Panc1 (cell line): ENCODE measurements at regions not wholly inside any gene's neighbourhood (a gene's known extent, or its start where the extent isn't known, plus 50 kb on each side); places are given as distances from the start of the nearest gene placed in this dataset.

Experiments
- ATAC-seq: fragments of 200-7000 bp; cut with Tn5 transposase; 2 replicates; pipeline ENCODE4 v1.9.1; 2020; ENCODE audit warnings: mild to moderate bottlenecking, moderate library complexity
- BruUV-seq: library from RNA; stranded (reverse); fragments of 400-500 nt; replicated peaks from 2 replicates; lab custom pipeline; 2021; lab: Mats Ljungman, UMichigan
- CTCF ChIA-PET: fragments of 300-600 bp; sonication (Branson Sonifier 250); formaldehyde crosslinking; loops from one replicate; lab custom pipeline; 2022; ENCODE audit warnings: antibody characterized with exemption; lab: Charles Lee
- POLR2A ChIA-PET: fragments of 300-600 bp; sonication (Branson Sonifier 250); formaldehyde crosslinking; loops from one replicate; lab custom pipeline; 2022; ENCODE audit warnings: antibody characterized with exemption; lab: Charles Lee
- DNase-seq: peaks from one replicate; pipeline ENCODE4 v3.0.0-alpha.2; 2010; ENCODE audit warnings: low read depth, low spot score
- H3K27ac ChIP-seq: 2 replicates; pipeline ENCODE4 v1.5.1; 2011; ENCODE audit warnings: mild to moderate bottlenecking, low read length, inconsistent platforms
- H3K27me3 ChIP-seq: fragments of 200-500 bp; sonication (Bioruptor generic); 2 replicates; pipeline ENCODE4 v1.6.0; 2014; ENCODE audit warnings: low read length, inconsistent platforms; ENCODE audit not compliant: control insufficient read depth, insufficient read depth
- H3K36me3 ChIP-seq: fragments of 200-500 bp; sonication (Bioruptor generic); 2 replicates; pipeline ENCODE4 v1.5.1; 2014; ENCODE audit warnings: inconsistent platforms, mild to moderate bottlenecking, low read length, moderate library complexity; ENCODE audit not compliant: control insufficient read depth, insufficient read depth
- H3K4me1 ChIP-seq: 2 replicates; pipeline ENCODE4 v1.5.1; 2011; ENCODE audit warnings: inconsistent platforms, mild to moderate bottlenecking, low read length, moderate library complexity; ENCODE audit not compliant: control insufficient read depth, insufficient read depth
- H3K4me3 ChIP-seq, 2 experiments: 2 replicates each; pipeline ENCODE4 v1.5.1; 2011 to 2012; ENCODE audit warnings: low read depth in 2 of 2, low read length in 2 of 2, mild to moderate bottlenecking in 2 of 2, inconsistent platforms in 1 of 2, moderate library complexity in 1 of 2
- H3K9me3 ChIP-seq: fragments of 200-500 bp; sonication (Bioruptor generic); 2 replicates; pipeline ENCODE4 v1.5.1; 2014; ENCODE audit warnings: low read depth, mild to moderate bottlenecking, inconsistent platforms, low read length, moderate library complexity; ENCODE audit not compliant: control insufficient read depth, insufficient read depth
- POLR2AphosphoS5 ChIP-seq: IDR thresholded peaks from 2 replicates; pipeline ENCODE4 v1.6.1; 2012; ENCODE audit warnings: mild to moderate bottlenecking, low read depth, low read length, moderate library complexity
- REST ChIP-seq, 2 experiments: IDR thresholded peaks; 2 replicates each; pipeline ENCODE4 v1.6.1; 2011 to 2012; ENCODE audit warnings: low read depth in 2 of 2, control low read depth in 1 of 2, low read length in 1 of 2, mild to moderate bottlenecking in 1 of 2, moderate library complexity in 1 of 2; ENCODE audit not compliant: insufficient read depth in 1 of 2
- SIN3A ChIP-seq: IDR thresholded peaks from 2 replicates; pipeline ENCODE4 v1.6.1; 2012; ENCODE audit warnings: low read depth, mild to moderate bottlenecking, low read length, moderate library complexity, borderline replicate concordance; ENCODE audit not compliant: insufficient read depth
- TCF7L2 ChIP-seq: IDR thresholded peaks from 2 replicates; pipeline ENCODE4 v1.6.1; 2011; ENCODE audit warnings: mild to moderate bottlenecking, low read depth, low read length, inconsistent platforms
- in situ Hi-C: cut with HindIII; loops from 2 replicates; pipeline ENCODE4 v1.10.0; 2016; ENCODE audit warnings: low sequenced_read_pairs, low pct_unique_long_range_greater_than_20kb
- intact Hi-C: fragments of 100-400 bp; cut with micrococcal nuclease; formaldehyde crosslinking; loops from one replicate; pipeline ENCODE4 v1.10.0; 2022; ENCODE audit not compliant: unreplicated experiment
- TF ChIP-seq, protein P1 (sequence below): fragments of 450-650 bp; IDR thresholded peaks from 2 replicates; pipeline ENCODE4 v1.5.1; 2017; ENCODE audit warnings: mild to moderate bottlenecking

DNA sequence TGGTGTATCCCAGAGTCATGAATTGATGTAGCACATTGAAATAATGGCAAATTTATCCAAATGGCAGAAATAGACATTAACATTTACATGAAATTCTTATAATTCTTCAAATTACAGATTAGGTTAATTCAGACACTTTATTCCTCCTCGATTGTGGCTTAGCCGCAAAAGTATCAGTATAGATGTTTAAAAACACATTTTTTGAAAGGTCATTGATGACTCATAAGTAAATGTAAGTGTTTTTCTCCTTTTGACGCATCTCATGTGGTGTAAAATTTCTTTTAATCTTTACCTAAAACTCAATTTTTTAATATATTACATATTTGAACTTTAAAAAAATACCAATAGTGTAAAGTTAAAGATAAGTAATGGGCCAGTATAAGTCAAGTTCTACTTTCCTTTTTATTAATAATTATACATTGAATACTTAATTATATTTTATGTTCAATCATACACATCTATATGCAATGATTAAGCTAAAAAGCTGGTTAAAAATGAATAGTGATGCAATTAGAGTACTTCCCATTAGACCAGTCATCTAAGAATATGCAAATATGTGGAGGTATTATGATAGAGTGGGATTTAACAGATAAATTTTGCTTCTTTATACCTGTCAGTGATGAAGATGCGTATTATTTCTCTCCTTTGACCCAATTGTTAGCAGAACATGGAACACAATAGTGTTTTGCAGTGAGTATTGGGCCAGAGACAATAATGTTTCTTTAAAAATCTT lies 678.1 kb upstream of the DPPA4 start:
- intact Hi-C loops = no loop called here
- H3K4me3 ChIP-seq = no peak overlapping the region
- POLR2A ChIA-PET = no interaction called here
- H3K27me3 ChIP-seq = no peaks in the 10 kb centered on the region
- no peak overlapping the region for H3K27ac ChIP-seq
- no peak for TF ChIP-seq SIN3A
- TF ChIP-seq, protein P1, sequence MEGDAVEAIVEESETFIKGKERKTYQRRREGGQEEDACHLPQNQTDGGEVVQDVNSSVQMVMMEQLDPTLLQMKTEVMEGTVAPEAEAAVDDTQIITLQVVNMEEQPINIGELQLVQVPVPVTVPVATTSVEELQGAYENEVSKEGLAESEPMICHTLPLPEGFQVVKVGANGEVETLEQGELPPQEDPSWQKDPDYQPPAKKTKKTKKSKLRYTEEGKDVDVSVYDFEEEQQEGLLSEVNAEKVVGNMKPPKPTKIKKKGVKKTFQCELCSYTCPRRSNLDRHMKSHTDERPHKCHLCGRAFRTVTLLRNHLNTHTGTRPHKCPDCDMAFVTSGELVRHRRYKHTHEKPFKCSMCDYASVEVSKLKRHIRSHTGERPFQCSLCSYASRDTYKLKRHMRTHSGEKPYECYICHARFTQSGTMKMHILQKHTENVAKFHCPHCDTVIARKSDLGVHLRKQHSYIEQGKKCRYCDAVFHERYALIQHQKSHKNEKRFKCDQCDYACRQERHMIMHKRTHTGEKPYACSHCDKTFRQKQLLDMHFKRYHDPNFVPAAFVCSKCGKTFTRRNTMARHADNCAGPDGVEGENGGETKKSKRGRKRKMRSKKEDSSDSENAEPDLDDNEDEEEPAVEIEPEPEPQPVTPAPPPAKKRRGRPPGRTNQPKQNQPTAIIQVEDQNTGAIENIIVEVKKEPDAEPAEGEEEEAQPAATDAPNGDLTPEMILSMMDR = no peak
- no peak for TF ChIP-seq POLR2AphosphoS5
- TF ChIP-seq TCF7L2 = no peak
- no peak for TF ChIP-seq REST (IDR thresholded peaks at IDR 0.05; ENCODE audit: insufficient read depth in 1 of 2, low read depth in 2 of 2, low read length in 1 of 2)
- no peak for ATAC-seq
- no peak for DNase-seq
- no peaks in the 10 kb centered on the region for H3K4me1 ChIP-seq
- in situ Hi-C loops = no loop called here
- CTCF ChIA-PET = no interaction called here
- H3K36me3 ChIP-seq = no peaks in the 10 kb centered on the region
- H3K9me3 ChIP-seq = no peaks in the 10 kb centered on the region
- BruUV-seq = no TSS peak

- H3K4me3 ChIP-seq = no peak overlapping the region
- no peak overlapping the region for H3K27ac ChIP-seq
- DNase-seq (no peak), ATAC-seq (no peak)
- ChIA-PET POLR2A (no interaction called here), CTCF (no interaction called here)
- no peaks in the 10 kb centered on the region for H3K9me3 ChIP-seq
- no TSS peak for BruUV-seq
- no peaks in the 10 kb centered on the region for H3K27me3 ChIP-seq
- TF ChIP-seq TCF7L2 (no peak), REST (IDR thresholded peaks at IDR 0.05; ENCODE audit: insufficient read depth in 1 of 2, low read depth in 2 of 2, low read length in 1 of 2) (no peak), POLR2AphosphoS5 (no peak), SIN3A (no peak)
- TF ChIP-seq, protein P1 = no peak
- H3K4me1 ChIP-seq = no peaks in the 10 kb centered on the region
- no peaks in the 10 kb centered on the region for H3K36me3 ChIP-seq
- intact Hi-C loops (no loop called here), in situ Hi-C loops (no loop called here)
Observed at GRCh38 chr3:110016235-110016815, 679.0 kb upstream of the DPPA4 start.
